Hypothalamus (tissue), 51 donors: ENCODE measurements at regions not wholly inside any gene's neighbourhood (a gene's known extent, or its start where the extent isn't known, plus 50 kb on each side); places are given as distances from the start of the nearest gene placed in this dataset.
"Not testable (repeated sequence)": the region's sequence is repeated elsewhere in the genome, so short reads cannot be mapped to it uniquely, and the experiment has no call there.

Source experiments
- DNase-seq, 51 donors: peaks; one replicate each; lab custom pipeline; 2025; lab: John Stamatoyannopoulos, UW

- DNase-seq: no peak
Observed at GRCh38 chr1:232859216-232859615, 54.0 kb downstream of the MAP10 start.

DNA sequence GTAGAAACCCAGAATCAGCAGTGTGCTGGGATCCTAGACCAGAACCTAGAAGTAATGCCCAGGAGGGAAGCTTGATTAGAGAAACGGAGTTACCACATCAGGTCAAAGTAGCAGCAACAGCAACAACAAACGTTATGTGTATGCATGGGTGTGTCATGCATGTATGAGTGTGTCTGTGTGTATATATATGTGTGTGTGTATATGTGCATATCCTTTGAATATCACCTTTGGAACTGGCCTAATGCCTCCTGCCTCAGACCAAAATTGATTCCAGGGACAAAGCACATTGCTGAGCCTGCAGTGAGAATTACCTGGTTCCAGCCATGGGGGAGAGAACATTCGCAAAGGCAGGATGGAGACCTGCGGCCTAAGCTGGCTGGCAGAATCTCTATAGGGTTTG lies 55.9 kb downstream of the MAP10 start:
- no peak for DNase-seq

GRCh38 chr1:232863544-232864275 lies 58.5 kb downstream of the MAP10 start:
- DNase-seq: no peak

DNA sequence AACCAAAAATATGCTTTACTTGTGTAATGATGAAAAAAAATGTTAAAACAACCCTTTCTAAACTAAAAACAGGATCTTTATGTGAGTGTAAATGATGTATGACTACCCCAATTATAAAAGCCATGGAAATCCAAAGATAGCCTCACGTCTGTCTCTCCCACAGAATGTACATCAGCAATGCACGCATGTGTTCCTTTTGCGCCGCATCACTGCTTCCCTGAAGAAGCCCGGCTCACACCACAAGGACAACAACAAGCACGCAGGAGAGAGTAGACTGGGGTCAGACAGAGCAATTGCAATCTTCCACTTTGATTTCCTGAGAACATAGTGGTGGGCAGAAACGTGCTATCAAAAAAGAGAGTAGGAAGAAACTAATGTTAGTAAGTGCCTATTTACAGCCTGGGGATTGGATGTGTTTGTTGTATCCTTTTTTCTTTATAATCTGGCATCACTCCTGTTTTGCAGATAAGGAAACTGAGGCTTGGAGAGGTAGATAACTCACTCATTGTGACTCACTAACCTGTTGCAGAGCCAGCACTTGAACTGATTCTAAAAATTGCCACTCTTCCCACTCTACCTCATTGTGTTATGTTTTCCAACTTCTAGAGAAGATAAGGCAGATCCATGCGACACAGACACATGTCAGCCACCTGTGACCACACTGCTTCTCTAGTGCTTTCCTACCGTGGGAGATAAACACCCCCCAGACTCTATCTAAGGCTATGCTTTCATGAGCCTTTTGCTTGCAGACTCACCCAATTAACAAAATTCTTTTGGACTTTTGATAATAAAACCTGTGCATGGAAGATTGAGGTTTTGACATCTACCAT lies 60.1 kb downstream of the MAP10 start:
- DNase-seq: peak in 1 of 51 donors; percentile 32

GRCh38 chr1:232868793-232869491 lies 63.7 kb downstream of the MAP10 start:
- no peak for DNase-seq

DNA sequence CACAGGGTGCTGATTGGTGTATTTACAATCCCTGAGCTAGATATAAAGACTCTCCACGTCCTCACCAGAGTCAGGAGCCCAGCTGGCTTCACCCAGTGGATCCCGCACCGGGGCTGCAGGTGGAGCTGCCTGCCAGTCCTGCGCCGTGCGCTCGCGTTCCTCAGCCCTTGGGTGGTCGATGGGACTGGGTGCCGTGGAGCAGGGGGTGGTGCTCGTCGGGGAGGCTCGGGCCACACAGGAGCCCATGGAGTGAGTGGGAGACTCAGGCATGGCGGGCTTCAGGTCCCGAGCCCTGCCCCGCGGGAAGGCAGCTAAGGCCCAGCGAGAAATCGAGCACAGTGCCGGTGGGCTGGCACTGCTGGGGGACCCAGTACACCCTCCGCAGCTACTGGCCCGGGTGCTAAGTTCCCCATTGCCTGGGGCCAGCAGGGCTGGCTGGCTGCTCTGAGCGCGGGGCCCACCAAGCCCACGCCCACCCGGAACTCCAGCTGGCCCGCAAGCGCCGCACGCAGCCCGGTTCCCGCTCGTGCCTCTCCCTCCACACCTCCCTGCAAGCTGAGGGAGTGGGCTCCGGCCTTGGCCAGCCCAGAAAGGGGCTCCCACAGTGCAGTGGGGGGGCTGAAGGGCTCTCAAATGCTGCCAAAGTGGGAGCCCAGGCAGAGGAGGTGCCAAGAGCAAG lies 66.2 kb downstream of the MAP10 start:
- DNase-seq: not testable (repeated sequence)

DNA sequence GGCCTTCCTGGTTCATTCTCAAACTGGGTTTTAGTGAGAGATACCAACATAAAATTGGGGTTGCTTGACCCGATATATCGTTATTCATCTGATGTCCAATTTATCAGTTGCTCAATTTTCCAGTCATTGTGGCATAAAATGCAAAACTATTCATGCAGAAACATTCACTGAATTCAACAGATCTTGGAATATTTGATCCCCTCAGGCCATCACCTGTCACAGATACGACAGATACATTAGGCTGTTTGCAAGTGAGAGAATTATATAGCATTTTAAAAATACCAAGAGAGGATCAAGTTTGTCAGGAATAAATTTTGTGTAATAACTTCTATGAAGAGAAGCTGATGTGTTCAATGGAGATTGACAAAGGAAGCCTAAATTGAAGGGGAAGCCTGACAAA lies 67.1 kb downstream of the MAP10 start:
- no peak for DNase-seq

- DNase-seq: no peak
Observed at GRCh38 chr1:232872738-232873137, 67.5 kb downstream of the MAP10 start.

DNA sequence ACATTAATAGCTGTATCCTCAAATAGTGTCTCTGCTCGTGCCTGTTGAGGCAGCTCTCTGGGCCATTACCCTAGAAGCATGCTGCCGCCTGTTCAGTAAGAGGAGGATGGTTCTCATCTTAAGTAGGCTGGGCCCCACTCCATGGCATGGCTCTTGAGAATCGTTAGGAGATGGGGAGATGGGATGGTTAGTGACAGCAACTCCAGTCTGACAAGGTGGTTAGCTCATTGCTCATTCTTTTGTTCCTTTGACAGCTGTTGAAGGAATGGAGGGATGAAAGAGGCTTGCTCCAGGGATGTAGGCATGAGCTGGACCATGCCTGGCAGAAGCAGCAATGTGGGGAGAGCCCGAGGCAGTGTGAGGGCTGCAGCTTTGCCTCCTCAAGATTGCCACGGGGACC lies 68.2 kb downstream of the MAP10 start:
- DNase-seq: no peak

DNA sequence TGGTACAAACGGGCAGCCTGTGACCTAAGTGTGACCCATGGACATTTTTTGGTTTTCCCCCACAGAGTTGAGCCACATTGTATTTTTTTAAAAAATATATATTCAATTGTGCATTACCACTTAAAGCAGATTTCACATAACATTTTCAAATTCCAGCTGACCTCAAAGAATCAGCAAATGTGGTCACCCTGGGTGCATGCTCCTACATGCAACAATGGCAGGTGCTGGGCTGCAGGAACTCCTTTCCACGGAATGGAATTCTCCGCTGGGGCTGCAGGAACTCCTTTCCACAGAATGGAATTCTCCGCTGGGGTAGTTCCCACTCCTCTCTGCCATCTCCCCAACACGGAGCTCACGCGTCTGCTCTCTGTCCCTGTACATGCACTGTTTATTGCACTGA lies 68.7 kb downstream of the MAP10 start:
- DNase-seq: no peak

GRCh38 chr1:232875536-232875935 lies 70.3 kb downstream of the MAP10 start:
- no peak for DNase-seq

DNA sequence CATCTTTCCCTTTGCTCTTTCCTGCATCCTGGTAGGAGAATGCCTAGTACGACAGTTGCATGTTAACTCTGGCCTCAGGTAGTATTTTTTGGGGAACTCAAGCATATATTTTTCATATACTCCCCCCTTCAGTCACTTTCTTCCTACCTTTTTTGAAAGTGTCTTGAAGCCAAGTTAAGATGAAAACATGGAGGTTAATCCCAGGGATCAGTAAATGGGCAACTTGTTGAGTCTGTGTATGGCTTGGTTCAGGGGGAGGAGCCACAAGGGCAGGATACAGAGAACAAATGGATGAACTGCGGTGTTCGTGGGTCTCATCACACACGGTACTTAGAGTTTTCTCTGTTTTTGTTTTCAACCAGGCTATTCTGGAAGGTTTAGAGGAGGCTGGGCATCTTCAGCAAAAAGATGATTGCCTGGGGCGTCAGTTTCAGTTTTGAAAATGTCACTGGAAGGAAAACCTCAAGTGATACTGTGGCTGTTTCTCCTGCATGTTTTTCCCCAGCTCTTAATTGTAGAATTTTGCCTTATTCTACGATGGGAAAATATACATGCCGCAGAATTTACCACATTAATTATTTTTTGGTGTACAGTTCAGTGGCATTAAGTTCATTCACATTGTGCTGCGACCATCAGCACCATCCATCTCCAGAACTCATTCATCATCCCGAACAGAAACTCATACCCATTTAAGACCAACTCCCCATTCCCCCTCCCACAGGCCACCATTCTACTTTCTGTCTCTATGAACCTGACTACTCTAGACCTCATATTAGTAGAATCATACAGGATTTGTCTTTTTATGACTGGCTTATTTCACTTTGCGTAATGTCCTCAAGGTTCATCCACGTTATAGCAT lies 71.5 kb downstream of the MAP10 start:
- no peak for DNase-seq

DNA sequence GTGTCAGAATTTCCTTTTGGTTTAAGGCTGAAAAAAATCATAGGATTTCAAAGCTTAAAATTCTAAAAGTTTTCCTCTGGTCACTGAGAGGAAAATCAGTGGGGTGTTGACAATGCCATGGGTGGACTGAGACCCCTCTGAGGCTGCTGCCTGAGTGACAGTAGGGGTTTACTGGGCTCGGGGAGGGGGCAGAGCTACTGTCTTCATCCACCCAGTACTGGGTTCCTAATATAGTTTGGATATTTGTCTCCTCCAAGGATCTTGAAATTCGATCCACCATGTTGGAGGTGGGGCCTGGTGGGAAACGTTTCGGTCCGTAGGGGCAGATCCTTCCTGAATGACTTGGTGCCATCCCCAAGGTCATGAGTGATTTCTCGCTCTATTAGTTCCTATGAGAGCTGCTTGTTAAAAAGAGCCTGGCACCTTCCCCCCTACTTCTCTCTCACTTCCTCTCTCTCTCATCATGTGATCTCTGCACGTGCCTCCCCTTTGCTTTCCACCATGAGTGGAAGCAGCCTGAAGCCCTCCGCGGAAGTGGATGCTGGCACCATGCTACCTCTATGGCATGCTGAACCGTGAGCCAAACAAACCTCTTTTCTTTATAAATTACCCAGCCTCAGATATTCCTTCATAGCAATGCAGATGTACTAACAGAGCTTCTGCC lies 72.3 kb downstream of the MAP10 start:
- no peak for DNase-seq

- no peak for DNase-seq
Observed at GRCh38 chr1:232878086-232878485, 72.3 kb upstream of the NTPCR start.

DNA sequence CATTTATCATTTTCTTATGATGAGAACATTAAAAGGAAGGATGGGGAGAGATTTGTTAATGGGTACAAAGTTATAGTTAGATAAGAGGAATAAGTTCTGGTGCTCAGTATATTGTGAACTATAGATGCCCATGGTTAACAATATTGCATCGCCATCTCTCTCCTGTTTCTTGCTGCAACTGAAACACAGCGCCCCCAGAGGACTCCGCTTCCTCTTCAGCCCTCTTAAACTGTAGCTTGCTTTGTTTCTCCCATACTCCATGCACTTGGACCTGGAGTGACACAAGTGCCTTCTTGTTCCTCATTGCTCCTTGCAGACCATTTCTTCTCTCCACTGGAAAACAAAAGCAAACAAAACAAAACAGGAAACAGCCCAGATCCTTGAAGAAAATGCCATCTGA lies 70.1 kb upstream of the NTPCR start:
- peak in 21 of 51 donors; percentile 1 to 33 (median 7) for DNase-seq

GRCh38 chr1:232883992-232884661 lies 66.3 kb upstream of the NTPCR start:
- DNase-seq: no peak

GRCh38 chr1:232886271-232886670 lies 64.1 kb upstream of the NTPCR start:
- no peak for DNase-seq

- DNase-seq: no peak
Observed at GRCh38 chr1:232890340-232890943, 60.0 kb upstream of the NTPCR start.
